ENCODE measurements at regions not wholly inside any gene's neighbourhood (a gene's known extent, or its start where the extent isn't known, plus 50 kb on each side); places are given as distances from the start of the nearest gene placed in this dataset.

DNA sequence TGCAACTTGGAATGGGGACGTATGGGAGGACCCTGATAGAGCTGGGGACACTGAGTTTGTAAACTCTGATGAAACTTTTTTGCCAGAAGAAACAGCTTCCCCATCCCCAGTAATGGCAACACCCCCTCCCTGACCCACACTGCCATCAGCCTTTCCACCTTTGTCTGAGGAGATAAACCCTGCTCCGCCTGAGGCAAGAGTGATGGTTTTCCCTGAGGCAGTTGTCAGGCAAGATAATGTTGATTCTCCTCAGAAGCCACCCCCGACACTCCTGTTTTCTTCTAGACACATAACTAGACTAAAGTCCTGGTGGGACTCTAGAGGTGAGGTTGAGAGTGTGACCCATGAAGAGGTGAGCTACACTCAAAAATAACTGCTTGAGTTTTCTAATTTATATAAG is 71.9 kb upstream of the STK26 start:
- peaks cover 0 to 20% (median 0%) of the 10 kb centered on the region in 4 donors for H3K27me3 ChIP-seq
- 30 to 47% methylated on average over 3 of the region's 3 CpGs for WGBS, 2 donors
- H3K36me3 ChIP-seq, result no peaks in the 10 kb centered on the region
- FAIRE-seq (no peak), DNase-seq (no peak), ATAC-seq (no peak)
- no peaks in the 10 kb centered on the region for H3K4me1 ChIP-seq
- no peaks in the 10 kb centered on the region for H3K9me3 ChIP-seq
- H3K27ac ChIP-seq, result no peak overlapping the region
- intact Hi-C loops (cut with DNase I), result no loop called here
- H3K4me3 ChIP-seq, result no peak overlapping the region
- TF ChIP-seq, protein P1, sequence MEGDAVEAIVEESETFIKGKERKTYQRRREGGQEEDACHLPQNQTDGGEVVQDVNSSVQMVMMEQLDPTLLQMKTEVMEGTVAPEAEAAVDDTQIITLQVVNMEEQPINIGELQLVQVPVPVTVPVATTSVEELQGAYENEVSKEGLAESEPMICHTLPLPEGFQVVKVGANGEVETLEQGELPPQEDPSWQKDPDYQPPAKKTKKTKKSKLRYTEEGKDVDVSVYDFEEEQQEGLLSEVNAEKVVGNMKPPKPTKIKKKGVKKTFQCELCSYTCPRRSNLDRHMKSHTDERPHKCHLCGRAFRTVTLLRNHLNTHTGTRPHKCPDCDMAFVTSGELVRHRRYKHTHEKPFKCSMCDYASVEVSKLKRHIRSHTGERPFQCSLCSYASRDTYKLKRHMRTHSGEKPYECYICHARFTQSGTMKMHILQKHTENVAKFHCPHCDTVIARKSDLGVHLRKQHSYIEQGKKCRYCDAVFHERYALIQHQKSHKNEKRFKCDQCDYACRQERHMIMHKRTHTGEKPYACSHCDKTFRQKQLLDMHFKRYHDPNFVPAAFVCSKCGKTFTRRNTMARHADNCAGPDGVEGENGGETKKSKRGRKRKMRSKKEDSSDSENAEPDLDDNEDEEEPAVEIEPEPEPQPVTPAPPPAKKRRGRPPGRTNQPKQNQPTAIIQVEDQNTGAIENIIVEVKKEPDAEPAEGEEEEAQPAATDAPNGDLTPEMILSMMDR (IDR thresholded peaks at IDR 0.05), result no peak

DNA sequence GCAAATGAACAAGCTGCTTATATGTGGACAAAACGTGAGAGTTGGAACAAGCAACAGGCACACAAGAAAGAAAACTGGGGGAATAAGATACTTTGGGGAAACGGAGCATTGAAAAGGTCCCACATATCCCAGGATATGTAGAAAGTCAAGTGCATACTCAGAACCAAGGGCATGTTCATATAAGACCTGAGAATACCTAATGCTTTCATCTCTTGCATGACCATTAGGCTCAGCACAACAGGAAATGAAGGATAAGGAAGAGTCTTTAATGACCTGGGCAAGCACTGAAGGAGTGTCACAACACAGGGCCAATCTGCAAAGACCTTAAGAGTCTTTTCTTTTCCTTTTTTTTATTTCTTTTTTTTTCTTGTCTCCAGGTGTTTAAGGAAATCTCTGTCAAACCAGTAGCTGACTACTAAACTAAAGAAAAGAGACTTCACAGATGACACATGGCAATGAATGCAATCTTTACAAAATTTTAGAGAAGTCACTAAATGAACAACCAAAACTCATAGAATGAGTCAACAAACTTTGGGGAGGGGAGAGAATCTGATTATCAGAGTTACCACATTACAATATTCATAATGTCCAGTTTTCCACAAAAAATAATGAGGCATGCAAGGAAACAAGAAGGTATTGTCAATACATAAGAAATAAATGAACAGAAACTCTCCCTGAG is 67.9 kb upstream of the STK26 start:
- no peaks in the 10 kb centered on the region for H3K36me3 ChIP-seq
- TF ChIP-seq, protein P1 (IDR thresholded peaks at IDR 0.05), result no peak
- peak; percentile 29 for FAIRE-seq
- 18 to 54% methylated on average over 2 of the region's 2 CpGs for WGBS, 2 donors
- H3K27me3 ChIP-seq, result peaks cover 0 to 16% (median 1%) of the 10 kb centered on the region in 4 donors
- H3K9me3 ChIP-seq, result no peaks in the 10 kb centered on the region
- H3K27ac ChIP-seq, result no peak overlapping the region
- no peak overlapping the region for H3K4me3 ChIP-seq
- H3K4me1 ChIP-seq, result no peaks in the 10 kb centered on the region
- no peak for DNase-seq
- no peak for ATAC-seq
- intact Hi-C loops (cut with DNase I), result no loop called here

DNA sequence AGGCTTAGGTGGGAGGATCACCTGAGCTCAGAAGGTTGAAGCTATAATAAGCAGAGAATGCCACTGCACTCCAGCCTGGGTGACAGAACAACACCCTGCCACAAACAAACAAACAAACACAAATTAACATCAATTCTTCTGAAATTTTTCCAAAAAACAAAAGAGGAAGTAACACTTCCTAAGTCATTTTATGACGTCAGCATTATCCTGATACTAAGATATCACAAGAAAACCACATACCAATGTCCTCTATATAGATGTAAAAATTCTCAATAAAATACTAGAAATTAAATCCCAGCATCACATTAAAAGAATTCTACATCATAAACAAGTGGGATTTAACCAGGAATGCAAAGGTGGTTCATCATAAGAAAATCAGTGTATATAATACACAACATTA is 64.4 kb upstream of the STK26 start:
- Histone ChIP-seq H3K27me3 (peaks cover 0 to 13% (median 1%) of the 10 kb centered on the region in 4 donors), H3K36me3 (no peaks in the 10 kb centered on the region), H3K4me1 (no peaks in the 10 kb centered on the region), H3K4me3 (no peak overlapping the region), H3K9me3 (no peaks in the 10 kb centered on the region), H3K27ac (no peak overlapping the region)
- ATAC-seq, result no peak
- peak; percentile 9 for FAIRE-seq
- WGBS, 2 donors, result 41 to 45% methylated on average over 1 of the region's 1 CpG
- TF ChIP-seq, protein P1 (IDR thresholded peaks at IDR 0.05), result no peak
- intact Hi-C loops (cut with DNase I), result no loop called here
- DNase-seq, result no peak

DNA sequence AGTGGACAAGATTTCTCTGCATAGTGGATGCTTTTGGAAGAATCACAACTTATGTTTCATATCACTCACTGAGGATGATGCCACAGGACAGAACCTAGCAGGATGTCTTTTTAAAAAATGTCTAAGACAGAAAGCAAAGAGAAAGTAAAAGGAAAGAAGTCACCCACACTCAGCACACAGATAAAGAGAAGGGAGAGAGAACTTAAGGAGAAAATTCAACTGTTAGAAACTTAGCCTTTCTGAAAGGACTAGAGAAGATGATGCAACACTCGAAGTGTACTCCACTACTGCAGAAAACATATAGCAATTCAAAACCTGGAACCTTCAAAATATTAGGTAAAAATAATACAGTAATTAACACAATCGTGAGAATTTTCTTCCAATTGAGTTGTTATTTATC is 52.8 kb upstream of the STK26 start:
- ATAC-seq, result no peak
- FAIRE-seq, result no peak
- H3K27ac ChIP-seq, result no peak overlapping the region
- H3K9me3 ChIP-seq, result no peaks in the 10 kb centered on the region
- no peak overlapping the region for H3K4me3 ChIP-seq
- no peaks in the 10 kb centered on the region for H3K4me1 ChIP-seq
- 34 to 40% methylated on average over 2 of the region's 2 CpGs for WGBS, 2 donors
- TF ChIP-seq, protein P1 (IDR thresholded peaks at IDR 0.05), result no peak
- intact Hi-C loops (cut with DNase I), result no loop called here
- no peak for DNase-seq
- H3K36me3 ChIP-seq, result no peaks in the 10 kb centered on the region
- peaks cover 0 to 4% (median 1%) of the 10 kb centered on the region in 4 donors for H3K27me3 ChIP-seq
